H1 (cell line): ENCODE measurements at regions not wholly inside any gene's neighbourhood (a gene's known extent, or its start where the extent isn't known, plus 50 kb on each side); places are given as distances from the start of the nearest gene placed in this dataset.

Source experiments
- CTCF ChIA-PET: fragments of 300-600 bp; sonication (Branson Sonifier 250); formaldehyde crosslinking; loops from one replicate; lab custom pipeline; 2021; ENCODE audit not compliant: partially characterized antibody; lab: Charles Lee
- POLR2A ChIA-PET: fragments of 300-600 bp; sonication (Branson Sonifier 250); formaldehyde crosslinking; loops from one replicate; lab custom pipeline; 2021; ENCODE audit warnings: inconsistent platforms; ENCODE audit not compliant: partially characterized antibody; lab: Charles Lee
- DNase-seq, 2 experiments: peaks; one replicate each; pipeline versions ENCODE4 v3.0.0 to v3.0.0-alpha.2; 2010 to 2022; ENCODE audit warnings: low spot score in 2 of 2, low read depth in 1 of 2, mixed read lengths in 1 of 2
- FAIRE-seq: peaks from 2 replicates; lab custom pipeline; 2011; peaks lifted over from hg19 to GRCh38; lab: Jason Lieb, UNC
- H2AFZ ChIP-seq: 2 replicates; pipeline ENCODE4 v1.8.1; 2012; ENCODE audit warnings: low read length, inconsistent platforms
- H2AK5ac ChIP-seq: 2 replicates; pipeline ENCODE4 v1.6.1; 2013; ENCODE audit warnings: low read depth, low read length
- H2BK120ac ChIP-seq: replicated peaks from 2 replicates; pipeline ENCODE3; 2013; ENCODE audit warnings: low read depth, low read length, inconsistent platforms
- H2BK12ac ChIP-seq: 2 replicates; pipeline ENCODE4 v1.6.1; 2013; ENCODE audit warnings: low read depth, low read length
- H2BK15ac ChIP-seq: 2 replicates; pipeline ENCODE4 v1.6.1; 2013; ENCODE audit warnings: low read length
- H2BK20ac ChIP-seq: 2 replicates; pipeline ENCODE4 v1.6.1; 2013; ENCODE audit warnings: low read length
- H2BK5ac ChIP-seq: 2 replicates; pipeline ENCODE4 v1.6.1; 2013; ENCODE audit warnings: low read depth, low read length
- H3K14ac ChIP-seq: 2 replicates; pipeline ENCODE4 v1.6.1; 2013; ENCODE audit warnings: inconsistent platforms; ENCODE audit not compliant: insufficient read length
- H3K18ac ChIP-seq: 2 replicates; pipeline ENCODE4 v1.6.1; 2013; ENCODE audit warnings: low read length; ENCODE audit errors: extremely low read depth
- H3K23ac ChIP-seq: 2 replicates; pipeline ENCODE4 v1.6.1; 2013; ENCODE audit warnings: inconsistent platforms; ENCODE audit not compliant: insufficient read length
- H3K23me2 ChIP-seq: 2 replicates; pipeline ENCODE4 v1.6.1; 2013; ENCODE audit warnings: low read depth, low read length
- H3K27ac ChIP-seq: 2 replicates; pipeline ENCODE4 v1.6.1; 2011; ENCODE audit warnings: low read depth, low read length, inconsistent platforms
- H3K27me3 ChIP-seq, 4 experiments: replicated peaks in 1 of 4; 1 replicate in 1 of 4; 2 replicates in 3 of 4; pipeline versions ENCODE4 v1.6.1 to v1.8.1; 2011 to 2013; ENCODE audit warnings: low read length in 3 of 4, mild to moderate bottlenecking in 3 of 4, inconsistent platforms in 2 of 4, mixed read lengths in 2 of 4, moderate library complexity in 1 of 4; ENCODE audit not compliant: control insufficient read depth in 3 of 4, insufficient read depth in 3 of 4; ENCODE audit errors: extremely low read depth in 1 of 4
- H3K36me3 ChIP-seq, 4 experiments: 2 replicates each; pipeline versions ENCODE4 v1.6.1 to v1.8.1; 2011 to 2013; ENCODE audit warnings: mild to moderate bottlenecking in 4 of 4, low read length in 3 of 4, moderate library complexity in 2 of 4, control low read depth in 1 of 4, inconsistent platforms in 1 of 4; ENCODE audit not compliant: insufficient read depth in 4 of 4, control insufficient read depth in 2 of 4
- H3K4ac ChIP-seq: replicated peaks from 2 replicates; pipeline ENCODE3; 2013; ENCODE audit warnings: low read length, low read depth, mixed read lengths, inconsistent platforms; ENCODE audit not compliant: insufficient read length
- H3K4me1 ChIP-seq, 4 experiments: replicated peaks in 1 of 4; 1 replicate in 1 of 4; 2 replicates in 3 of 4; pipeline versions ENCODE4 v1.6.1 to v1.8.1; 2011 to 2013; ENCODE audit warnings: low read length in 3 of 4, inconsistent platforms in 2 of 4, mixed read lengths in 1 of 4; ENCODE audit not compliant: insufficient read depth in 4 of 4, control insufficient read depth in 3 of 4
- H3K4me2 ChIP-seq, 2 experiments: 2 replicates each; pipeline versions ENCODE4 v1.6.1 to v1.8.1; 2011 to 2013; ENCODE audit warnings: low read depth in 2 of 2, low read length in 2 of 2, control low read depth in 1 of 2, inconsistent platforms in 1 of 2, mild to moderate bottlenecking in 1 of 2; ENCODE audit not compliant: insufficient read depth in 1 of 2
- H3K4me3 ChIP-seq, 4 experiments: fragments of 200-600, 300-600 bp in 1 of 4; sonication (generic), shearing (Covaris generic), sonication (Bioruptor Twin) in 1 of 4; 2 replicates each; pipeline versions ENCODE4 v1.5.1 to v1.8.1; 2011 to 2016; ENCODE audit warnings: low read length in 4 of 4, low read depth in 3 of 4, control low read depth in 2 of 4, inconsistent platforms in 2 of 4, mild to moderate bottlenecking in 2 of 4, mixed read lengths in 1 of 4, moderate library complexity in 1 of 4; ENCODE audit not compliant: insufficient read depth in 2 of 4; ENCODE audit errors: extremely low read depth in 1 of 4
- H3K56ac ChIP-seq: replicated peaks from 2 replicates; pipeline ENCODE3; 2013; ENCODE audit warnings: low read depth, mild to moderate bottlenecking, mixed read lengths, low read length, inconsistent platforms; ENCODE audit not compliant: insufficient read length
- H3K79me1 ChIP-seq: 2 replicates; pipeline ENCODE4 v1.6.1; 2013; ENCODE audit warnings: low read depth, low read length, control low read depth
- H3K79me2 ChIP-seq, 2 experiments: 2 replicates each; pipeline versions ENCODE4 v1.6.1 to v1.8.1; 2012 to 2013; ENCODE audit warnings: low read length in 2 of 2, mild to moderate bottlenecking in 2 of 2, inconsistent platforms in 1 of 2; ENCODE audit not compliant: insufficient read depth in 2 of 2, control insufficient read depth in 1 of 2
- H3K9ac ChIP-seq, 4 experiments: replicated peaks in 1 of 4; 1 replicate in 1 of 4; 2 replicates in 3 of 4; pipeline versions ENCODE4 v1.6.1 to v1.8.1; 2011 to 2013; ENCODE audit warnings: low read depth in 3 of 4, low read length in 3 of 4, control low read depth in 2 of 4, mild to moderate bottlenecking in 2 of 4, moderate library complexity in 2 of 4, inconsistent platforms in 1 of 4; ENCODE audit errors: extremely low read depth in 1 of 4
- H3K9me3 ChIP-seq, 2 experiments: 2 replicates each; pipeline versions ENCODE4 v1.6.1 to v1.8.1; 2012 to 2013; ENCODE audit warnings: mild to moderate bottlenecking in 2 of 2, moderate library complexity in 2 of 2, control low read depth in 1 of 2, inconsistent platforms in 1 of 2, low read depth in 1 of 2, low read length in 1 of 2, mixed read lengths in 1 of 2; ENCODE audit not compliant: insufficient read depth in 2 of 2
- H4K20me1 ChIP-seq, 2 experiments: replicated peaks in 1 of 2; 2 replicates each; pipeline versions ENCODE3 to v1.8.1; 2011 to 2013; ENCODE audit warnings: inconsistent platforms in 2 of 2, low read length in 2 of 2, mild to moderate bottlenecking in 1 of 2; ENCODE audit not compliant: insufficient read depth in 2 of 2, control insufficient read depth in 1 of 2
- H4K5ac ChIP-seq: 2 replicates; pipeline ENCODE4 v1.6.1; 2013; ENCODE audit warnings: low read length, low read depth, mixed read lengths, inconsistent platforms; ENCODE audit not compliant: insufficient read length
- H4K8ac ChIP-seq: 2 replicates; pipeline ENCODE4 v1.8.0; 2013; ENCODE audit warnings: mild to moderate bottlenecking, moderate library complexity, low read length, inconsistent platforms; ENCODE audit not compliant: insufficient read depth; ENCODE audit errors: extremely low read depth
- H4K91ac ChIP-seq: replicated peaks from 2 replicates; pipeline ENCODE3; 2013; ENCODE audit warnings: low read length, mixed read lengths, inconsistent platforms; ENCODE audit not compliant: insufficient read length
- ATF2 ChIP-seq: IDR thresholded peaks from 2 replicates; pipeline ENCODE4 v1.6.1; 2012; ENCODE audit warnings: low read length, inconsistent platforms

DNA sequence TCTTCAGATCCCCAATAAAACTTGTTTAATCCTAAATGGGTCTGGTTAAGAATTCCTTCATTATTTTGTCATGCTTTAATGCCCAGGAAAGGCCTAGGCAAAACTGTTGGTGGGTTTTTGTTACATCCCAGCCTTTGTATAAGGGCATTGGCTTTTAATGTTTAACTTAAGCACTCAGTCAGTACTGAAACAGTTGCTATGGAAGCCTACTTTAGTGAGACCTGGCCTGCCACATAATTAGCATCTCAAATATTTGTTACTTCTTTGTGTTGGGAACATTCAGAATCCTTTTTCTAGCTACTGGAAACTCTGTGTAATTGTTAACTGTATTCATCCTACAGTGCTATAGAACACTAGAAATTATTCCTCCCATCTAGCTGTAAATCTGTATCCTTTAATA lies 369.6 kb upstream of the ATP10A start:
- no peaks in the 10 kb centered on the region for H4K20me1 ChIP-seq
- no peak overlapping the region for H3K4ac ChIP-seq
- H3K36me3 ChIP-seq: no peaks in the 10 kb centered on the region
- peak overlapping the region; percentile 22; the same call in 1 of the 2 replicates for H2BK5ac ChIP-seq
- ChIA-PET CTCF (interaction anchor here (0.6 to 1.9 kb wide), 5 partner anchors 14 to 156 kb away, joined by 3 to 5 read pairs (median 4); no protein-coding TSS in a partner anchor), POLR2A (interaction anchor here (0.6 to 4.0 kb wide), 6 partner anchors 10 to 452 kb away, joined by 3 to 25 read pairs (median 4); no protein-coding TSS in a partner anchor)
- no peak overlapping the region for H3K27ac ChIP-seq
- H3K14ac ChIP-seq: no peak overlapping the region
- no peaks in the 10 kb centered on the region for H3K79me2 ChIP-seq
- DNase-seq (no peak), FAIRE-seq (no peak)
- peaks cover 4% of the 10 kb centered on the region; the same call in 1 of the 2 replicates for H3K23me2 ChIP-seq
- TF ChIP-seq ATF2: no peak
- no peaks in the 10 kb centered on the region for H3K27me3 ChIP-seq
- no peak overlapping the region for H3K4me3 ChIP-seq
- H3K56ac ChIP-seq: no peak overlapping the region
- no peak overlapping the region for H3K9ac ChIP-seq
- H2AK5ac ChIP-seq: no peak overlapping the region
- H4K5ac ChIP-seq: no peak overlapping the region
- no peak overlapping the region for H3K4me2 ChIP-seq
- no peaks in the 10 kb centered on the region for H3K9me3 ChIP-seq
- H3K23ac ChIP-seq: no peak overlapping the region
- no peak overlapping the region for H3K18ac ChIP-seq
- no peak overlapping the region for H2AFZ ChIP-seq
- H3K79me1 ChIP-seq: no peaks in the 10 kb centered on the region
- no peak overlapping the region for H2BK12ac ChIP-seq
- H4K8ac ChIP-seq: no peak overlapping the region
- no peak overlapping the region for H2BK120ac ChIP-seq
- H2BK15ac ChIP-seq: no peak overlapping the region
- H3K4me1 ChIP-seq: peaks cover 13 to 31% (median 22%) of the 10 kb centered on the region in 4 experiments; a peak in 6 of 7 replicates
- H4K91ac ChIP-seq: no peak overlapping the region
- no peak overlapping the region for H2BK20ac ChIP-seq
